IMR-90 (cell line): ENCODE measurements at regions not wholly inside any gene's neighbourhood (a gene's known extent, or its start where the extent isn't known, plus 50 kb on each side); places are given as distances from the start of the nearest gene placed in this dataset.

Source experiments
- CEBPB ChIP-seq: IDR thresholded peaks from 2 replicates; pipeline ENCODE4 v1.6.1; 2012; ENCODE audit warnings: low read depth, low read length, improper control_type of control experiment
- CHD1 ChIP-seq: IDR thresholded peaks from 2 replicates; pipeline ENCODE4 v1.6.1; 2012; ENCODE audit warnings: low read depth, low read length, improper control_type of control experiment
- CTCF ChIP-seq: conservative IDR thresholded peaks from 2 replicates; pipeline ENCODE4 v1.5.1; 2012; ENCODE audit warnings: mild to moderate bottlenecking, low read depth, low read length, improper control_type of control experiment
- MAZ ChIP-seq: IDR thresholded peaks from 2 replicates; pipeline ENCODE4 v1.6.1; 2012; ENCODE audit warnings: low read depth, mild to moderate bottlenecking, low read length, improper control_type of control experiment, moderate library complexity, borderline replicate concordance
- MXI1 ChIP-seq: IDR thresholded peaks from 2 replicates; pipeline ENCODE4 v1.6.1; 2012; ENCODE audit warnings: low read depth, mild to moderate bottlenecking, low read length, moderate library complexity, borderline replicate concordance
- POLR2A ChIP-seq: IDR thresholded peaks from 2 replicates; pipeline ENCODE4 v1.6.1; 2012; ENCODE audit warnings: mild to moderate bottlenecking, low read depth, low read length
- RCOR1 ChIP-seq: IDR thresholded peaks from 2 replicates; pipeline ENCODE4 v1.6.1; 2012; ENCODE audit warnings: mild to moderate bottlenecking, low read length, improper control_type of control experiment; ENCODE audit not compliant: insufficient replicate concordance
- RFX5 ChIP-seq: IDR thresholded peaks from 2 replicates; pipeline ENCODE4 v1.8.0; 2012; ENCODE audit warnings: low read depth, mild to moderate bottlenecking, low read length, moderate library complexity
- SMC3 ChIP-seq: fragments of 150-350 bp; IDR thresholded peaks from 2 replicates; pipeline ENCODE4 v1.6.1; 2016; ENCODE audit warnings: low read depth, mild to moderate bottlenecking, antibody characterized with exemption, low read length, moderate library complexity

GRCh38 chr7:80350430-80350829 is 161.4 kb downstream of the GNAT3 start:
- TF ChIP-seq CTCF (no peak), RCOR1 (no peak), MXI1 (no peak), SMC3 (no peak), CEBPB (no peak), RFX5 (no peak), MAZ (no peak), POLR2A (no peak), CHD1 (no peak)
